Upper lobe of right lung (tissue), 1 donor: ENCODE measurements at regions not wholly inside any gene's neighbourhood (a gene's known extent, or its start where the extent isn't known, plus 50 kb on each side); places are given as distances from the start of the nearest gene placed in this dataset.

Experiments
- ATAC-seq: fragments of 200-7000 bp; cut with Tn5 transposase; one replicate; pipeline ENCODE4 v1.9.1; 2020; ENCODE audit warnings: mild to moderate bottlenecking, moderate library complexity
- DNase-seq: peaks from one replicate; pipeline ENCODE4 v3.0.0-alpha.2; 2020
- H3K27ac ChIP-seq: fragments of 200-600 bp; one replicate; pipeline ENCODE4 v1.8.0; 2022
- H3K27me3 ChIP-seq: fragments of 200-600 bp; one replicate; pipeline ENCODE4 v1.8.0; 2022; ENCODE audit warnings: mild to moderate bottlenecking
- H3K36me3 ChIP-seq: fragments of 200-600 bp; one replicate; pipeline ENCODE4 v1.8.0; 2022
- H3K4me1 ChIP-seq: fragments of 200-600 bp; one replicate; pipeline ENCODE4 v1.8.0; 2022
- H3K4me3 ChIP-seq: fragments of 200-600 bp; one replicate; pipeline ENCODE4 v1.8.0; 2022; ENCODE audit warnings: mild to moderate bottlenecking
- H3K9me3 ChIP-seq: fragments of 200-600 bp; one replicate; pipeline ENCODE4 v1.8.0; 2022
- intact Hi-C: fragments of 100-400 bp; cut with DNase I; formaldehyde crosslinking; loops from one replicate; pipeline ENCODE4 v1.11.0; 2022
- TF ChIP-seq, protein P1 (sequence below): fragments of 200-600 bp; IDR thresholded peaks from one replicate; pipeline ENCODE4 v1.8.0; 2022; ENCODE audit warnings: antibody characterized with exemption
- donor health status: DM: no; HTN: yes; CAD: no; lungs with severe emphysema.

DNA sequence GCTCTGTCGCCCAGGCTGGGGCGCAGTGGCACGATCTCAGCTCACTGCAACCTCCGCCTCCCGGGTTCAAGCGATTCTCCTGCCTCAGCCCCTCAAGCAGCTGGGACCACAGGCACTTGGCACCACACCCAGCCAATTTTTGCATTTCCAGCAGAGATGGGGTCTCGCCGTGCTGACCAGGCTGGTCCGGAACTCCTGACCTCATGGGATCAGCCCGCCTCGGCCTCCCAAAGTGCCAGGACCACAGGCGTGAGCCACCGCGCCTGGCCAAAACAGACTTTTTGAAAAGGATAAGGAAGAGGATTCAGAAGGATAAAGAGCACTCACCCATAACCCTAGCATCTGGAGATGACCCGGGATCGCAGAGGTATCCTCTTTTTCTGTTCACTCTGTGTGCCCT is 224.5 kb upstream of the AGTR2 start:
- ATAC-seq (no peak), DNase-seq (no peak)
- Histone ChIP-seq H3K27ac (no peak overlapping the region), H3K36me3 (no peaks in the 10 kb centered on the region), H3K27me3 (no peaks in the 10 kb centered on the region), H3K9me3 (no peaks in the 10 kb centered on the region), H3K4me3 (no peak overlapping the region), H3K4me1 (no peaks in the 10 kb centered on the region)
- TF ChIP-seq, protein P1, sequence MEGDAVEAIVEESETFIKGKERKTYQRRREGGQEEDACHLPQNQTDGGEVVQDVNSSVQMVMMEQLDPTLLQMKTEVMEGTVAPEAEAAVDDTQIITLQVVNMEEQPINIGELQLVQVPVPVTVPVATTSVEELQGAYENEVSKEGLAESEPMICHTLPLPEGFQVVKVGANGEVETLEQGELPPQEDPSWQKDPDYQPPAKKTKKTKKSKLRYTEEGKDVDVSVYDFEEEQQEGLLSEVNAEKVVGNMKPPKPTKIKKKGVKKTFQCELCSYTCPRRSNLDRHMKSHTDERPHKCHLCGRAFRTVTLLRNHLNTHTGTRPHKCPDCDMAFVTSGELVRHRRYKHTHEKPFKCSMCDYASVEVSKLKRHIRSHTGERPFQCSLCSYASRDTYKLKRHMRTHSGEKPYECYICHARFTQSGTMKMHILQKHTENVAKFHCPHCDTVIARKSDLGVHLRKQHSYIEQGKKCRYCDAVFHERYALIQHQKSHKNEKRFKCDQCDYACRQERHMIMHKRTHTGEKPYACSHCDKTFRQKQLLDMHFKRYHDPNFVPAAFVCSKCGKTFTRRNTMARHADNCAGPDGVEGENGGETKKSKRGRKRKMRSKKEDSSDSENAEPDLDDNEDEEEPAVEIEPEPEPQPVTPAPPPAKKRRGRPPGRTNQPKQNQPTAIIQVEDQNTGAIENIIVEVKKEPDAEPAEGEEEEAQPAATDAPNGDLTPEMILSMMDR = no peak
- intact Hi-C loops = no loop called here

DNA sequence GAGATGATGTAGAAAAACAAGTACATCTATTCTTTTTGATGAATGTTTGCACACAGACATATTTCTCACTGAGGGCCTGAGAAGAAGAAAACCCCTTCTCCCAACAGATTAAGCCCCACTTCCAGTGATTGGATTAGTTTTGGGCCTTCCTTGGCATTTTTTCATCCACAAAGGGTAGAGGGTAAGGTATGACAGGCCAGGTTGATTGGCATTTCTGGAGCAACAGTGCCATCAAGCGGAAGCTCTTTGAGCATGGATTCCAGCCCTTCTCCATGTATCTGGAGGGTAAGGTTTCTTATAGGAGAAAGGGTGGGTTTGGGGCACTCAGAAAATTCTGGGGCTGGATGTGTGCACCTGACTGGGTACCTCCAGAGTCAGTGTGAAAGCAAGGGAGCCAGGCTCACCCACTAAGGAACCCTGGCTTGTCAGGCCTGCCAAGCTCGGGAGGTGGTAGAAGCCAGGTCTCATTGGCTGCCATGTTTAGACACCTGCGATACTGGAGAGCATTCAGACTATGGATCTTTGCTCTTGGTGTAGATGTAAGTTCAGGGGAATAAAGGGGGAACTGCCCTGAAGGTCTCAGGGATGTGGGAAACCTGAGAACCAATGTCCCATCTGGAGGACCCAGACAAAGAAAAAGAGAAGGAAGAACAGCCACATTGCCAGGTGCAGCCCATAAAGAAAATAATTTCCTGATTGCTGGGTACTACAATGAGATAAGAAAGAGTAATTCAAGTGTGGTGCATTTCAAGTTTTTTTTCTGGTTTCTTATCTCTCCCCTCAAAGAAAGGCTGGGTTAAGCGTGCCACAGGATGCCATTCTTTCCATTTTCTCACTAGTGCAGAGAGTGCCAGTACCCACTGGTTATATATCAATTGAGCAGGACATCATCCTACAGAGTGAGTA is 222.3 kb upstream of the AGTR2 start:
- Histone ChIP-seq H3K4me1 (no peaks in the 10 kb centered on the region), H3K27ac (no peak overlapping the region), H3K9me3 (no peaks in the 10 kb centered on the region), H3K36me3 (no peaks in the 10 kb centered on the region), H3K4me3 (no peak overlapping the region), H3K27me3 (no peaks in the 10 kb centered on the region)
- TF ChIP-seq, protein P1 = no peak
- no peak for DNase-seq
- intact Hi-C loops = no loop called here
- ATAC-seq = no peak

DNA sequence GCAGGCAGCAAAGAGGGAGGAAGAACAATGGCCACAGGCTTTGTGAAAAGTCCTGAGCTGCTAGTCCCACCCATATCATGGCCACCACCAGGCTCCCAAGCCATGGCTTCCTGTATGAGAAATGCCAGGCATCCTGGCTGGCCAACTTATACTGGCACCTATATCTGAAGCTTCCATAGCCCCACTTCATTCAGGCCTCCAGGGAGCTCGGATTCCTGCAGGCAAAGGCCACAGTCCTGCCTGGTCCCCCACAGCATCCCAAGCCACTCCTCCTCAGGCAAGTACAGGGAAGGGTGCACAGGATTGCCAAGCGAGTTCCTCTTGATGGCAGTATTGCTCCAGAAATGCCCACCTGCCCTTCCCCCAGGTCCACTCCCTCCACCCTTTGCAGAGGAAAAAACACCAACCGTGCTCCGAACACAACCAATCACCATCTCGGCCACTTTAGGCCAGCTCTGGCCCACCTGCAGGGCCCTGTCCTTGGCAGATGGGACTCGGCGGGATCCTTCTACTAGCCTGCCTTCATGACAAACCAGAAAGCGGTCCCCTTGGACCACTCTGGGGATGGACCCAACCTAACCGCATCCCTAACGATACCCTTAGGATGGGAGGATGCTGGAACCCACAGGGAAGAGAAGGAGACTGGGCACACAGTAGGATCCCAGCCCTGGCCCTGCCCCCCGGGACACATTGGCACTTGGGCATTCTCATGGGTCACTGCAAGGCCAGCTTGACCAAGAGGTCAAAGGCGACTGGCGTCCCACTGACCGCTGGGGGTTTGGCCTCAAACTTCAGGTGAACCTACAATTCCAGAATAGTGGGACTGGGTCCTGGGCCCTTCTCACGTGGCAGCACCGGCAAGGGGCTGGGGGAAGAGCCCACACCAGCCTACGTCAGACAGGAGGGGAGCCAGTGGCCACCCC is 220.4 kb upstream of the AGTR2 start:
- no peaks in the 10 kb centered on the region for H3K36me3 ChIP-seq
- no peaks in the 10 kb centered on the region for H3K4me1 ChIP-seq
- intact Hi-C loops = no loop called here
- DNase-seq = no peak
- ATAC-seq = no peak
- H3K9me3 ChIP-seq = no peaks in the 10 kb centered on the region
- no peak overlapping the region for H3K27ac ChIP-seq
- TF ChIP-seq, protein P1 = no peak
- no peaks in the 10 kb centered on the region for H3K27me3 ChIP-seq
- H3K4me3 ChIP-seq = no peak overlapping the region

DNA sequence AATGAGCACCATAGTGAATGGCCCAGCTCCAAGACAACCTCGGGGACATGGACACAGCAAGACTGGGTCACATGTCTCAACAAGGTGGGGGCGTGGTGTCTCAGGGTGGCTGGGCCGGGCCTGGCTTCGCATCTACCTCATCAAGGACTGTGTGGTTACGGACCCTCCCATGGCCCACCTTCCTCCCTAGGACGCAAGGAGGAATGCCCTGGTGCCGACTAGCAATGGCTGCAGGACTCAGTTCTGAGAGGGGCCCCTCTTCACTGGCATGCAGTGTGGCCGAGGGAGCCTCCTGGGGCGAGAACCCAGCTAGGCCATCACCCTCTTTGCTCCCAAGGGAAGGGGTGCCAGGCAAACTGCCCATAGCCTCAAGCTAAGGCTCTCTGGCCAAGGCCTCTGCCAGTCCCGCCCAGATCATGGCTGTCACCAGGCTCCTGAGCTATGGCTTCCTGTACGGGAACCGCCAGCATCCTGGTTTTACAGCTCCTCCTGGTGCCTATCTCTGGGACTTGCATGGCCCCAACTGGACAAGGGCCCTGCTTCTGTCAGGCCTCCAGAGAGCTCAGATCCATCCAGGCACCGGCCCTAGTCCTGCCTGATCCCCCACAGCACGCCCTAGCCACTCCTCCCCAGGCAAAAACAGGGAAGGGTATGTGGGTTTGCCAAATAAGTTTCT is 218.0 kb upstream of the AGTR2 start:
- H3K9me3 ChIP-seq = no peaks in the 10 kb centered on the region
- TF ChIP-seq, protein P1 = no peak
- no peaks in the 10 kb centered on the region for H3K36me3 ChIP-seq
- no peak for ATAC-seq
- H3K4me3 ChIP-seq = no peak overlapping the region
- H3K27me3 ChIP-seq = no peaks in the 10 kb centered on the region
- DNase-seq = no peak
- intact Hi-C loops = no loop called here
- H3K27ac ChIP-seq = no peak overlapping the region
- no peaks in the 10 kb centered on the region for H3K4me1 ChIP-seq

DNA sequence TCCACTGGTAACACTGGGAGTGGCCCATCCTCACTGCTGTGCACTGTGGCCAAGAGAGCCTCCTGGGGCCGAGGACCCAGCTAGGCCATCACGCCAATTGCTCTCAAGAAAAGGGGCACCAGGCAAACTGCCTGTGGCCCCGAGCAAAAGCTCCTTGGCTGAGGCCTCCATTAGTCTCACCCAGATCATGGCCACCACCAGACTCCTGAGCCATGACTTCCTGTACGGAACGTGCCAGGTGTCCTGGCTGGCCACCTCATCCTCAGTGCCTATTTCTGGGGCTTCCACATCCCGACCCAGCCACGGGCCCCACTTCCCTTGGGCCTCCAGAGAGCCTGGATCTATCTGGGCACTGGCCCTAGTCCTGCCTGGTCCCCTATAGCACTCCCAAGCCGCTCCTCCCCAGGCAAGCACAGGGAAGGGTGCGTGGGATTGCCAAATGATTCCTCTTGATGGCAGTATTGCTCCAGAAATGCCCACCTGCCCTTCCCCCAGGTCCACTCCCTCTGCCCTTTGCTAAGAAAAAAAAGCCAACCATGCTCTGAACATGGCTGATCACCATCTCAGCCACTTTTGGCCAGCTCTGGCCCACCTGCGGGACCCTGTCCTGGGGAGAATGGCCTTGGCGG is 212.6 kb upstream of the AGTR2 start:
- H3K9me3 ChIP-seq = no peaks in the 10 kb centered on the region
- TF ChIP-seq, protein P1 = no peak
- H3K4me3 ChIP-seq = no peak overlapping the region
- DNase-seq (no peak), ATAC-seq (no peak)
- no peaks in the 10 kb centered on the region for H3K4me1 ChIP-seq
- intact Hi-C loops = no loop called here
- H3K27me3 ChIP-seq = no peaks in the 10 kb centered on the region
- no peak overlapping the region for H3K27ac ChIP-seq
- no peaks in the 10 kb centered on the region for H3K36me3 ChIP-seq
